ENCODE measurements at regions not wholly inside any gene's neighbourhood (a gene's known extent, or its start where the extent isn't known, plus 50 kb on each side); places are given as distances from the start of the nearest gene placed in this dataset.
"Not testable (repeated sequence)": the region's sequence is repeated elsewhere in the genome, so short reads cannot be mapped to it uniquely, and the experiment has no call there.

DNA sequence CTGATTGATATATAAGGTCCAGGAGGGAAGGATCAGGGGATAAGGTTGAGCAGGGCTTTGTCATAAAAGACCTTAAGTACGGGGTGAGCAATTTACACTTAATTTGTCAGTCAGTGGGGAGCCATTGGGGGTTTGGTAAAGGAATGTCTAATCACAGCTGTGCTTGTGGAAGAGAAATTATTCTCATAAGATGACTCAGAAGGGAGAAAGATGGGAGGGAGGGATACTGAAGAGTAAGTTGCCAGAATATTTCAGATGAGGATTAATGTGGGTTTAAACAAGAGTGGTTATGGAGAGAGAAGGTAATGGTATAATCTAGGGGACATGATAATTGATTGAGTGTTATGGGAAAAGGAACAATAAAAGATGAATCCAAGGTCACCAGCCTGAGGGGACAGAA, 500.1 kb upstream of the CCDC196 start:
- no peak overlapping the region for H2AFZ ChIP-seq (replicated peaks)
- no peaks in the 10 kb centered on the region for H3K27me3 Mint-ChIP-seq (ENCODE audit: insufficient read depth, low read depth)
- H3K79me2 ChIP-seq (ENCODE audit: low read depth): no peaks in the 10 kb centered on the region
- no peak overlapping the region for H3K4me3 Mint-ChIP-seq
- no peak overlapping the region for H3K4me3 ChIP-seq
- TF ChIP-seq EZH2 (IDR thresholded peaks at IDR 0.05): no peak
- TF ChIP-seq EZH2phosphoT487 (IDR thresholded peaks at IDR 0.05): no peak
- TF ChIP-seq, protein P1, sequence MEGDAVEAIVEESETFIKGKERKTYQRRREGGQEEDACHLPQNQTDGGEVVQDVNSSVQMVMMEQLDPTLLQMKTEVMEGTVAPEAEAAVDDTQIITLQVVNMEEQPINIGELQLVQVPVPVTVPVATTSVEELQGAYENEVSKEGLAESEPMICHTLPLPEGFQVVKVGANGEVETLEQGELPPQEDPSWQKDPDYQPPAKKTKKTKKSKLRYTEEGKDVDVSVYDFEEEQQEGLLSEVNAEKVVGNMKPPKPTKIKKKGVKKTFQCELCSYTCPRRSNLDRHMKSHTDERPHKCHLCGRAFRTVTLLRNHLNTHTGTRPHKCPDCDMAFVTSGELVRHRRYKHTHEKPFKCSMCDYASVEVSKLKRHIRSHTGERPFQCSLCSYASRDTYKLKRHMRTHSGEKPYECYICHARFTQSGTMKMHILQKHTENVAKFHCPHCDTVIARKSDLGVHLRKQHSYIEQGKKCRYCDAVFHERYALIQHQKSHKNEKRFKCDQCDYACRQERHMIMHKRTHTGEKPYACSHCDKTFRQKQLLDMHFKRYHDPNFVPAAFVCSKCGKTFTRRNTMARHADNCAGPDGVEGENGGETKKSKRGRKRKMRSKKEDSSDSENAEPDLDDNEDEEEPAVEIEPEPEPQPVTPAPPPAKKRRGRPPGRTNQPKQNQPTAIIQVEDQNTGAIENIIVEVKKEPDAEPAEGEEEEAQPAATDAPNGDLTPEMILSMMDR (IDR thresholded peaks at IDR 0.05): no peak
- no peak for DNase-seq (ENCODE audit: low spot score)
- H3K4me2 ChIP-seq: no peak overlapping the region
- H4K20me1 ChIP-seq (ENCODE audit: low read depth): no peaks in the 10 kb centered on the region
- H3F3A ChIP-seq (ENCODE audit: low read depth): peaks cover 13% of the 10 kb centered on the region
- no peaks in the 10 kb centered on the region for H3K9me3 Mint-ChIP-seq
- peaks cover 4% of the 10 kb centered on the region for H3K4me1 Mint-ChIP-seq
- no peak overlapping the region for H3K9ac ChIP-seq
- H3K4me1 ChIP-seq: peaks cover 15% of the 10 kb centered on the region
- H3K9me3 ChIP-seq (ENCODE audit: low read depth): no peaks in the 10 kb centered on the region
- H3K27ac Mint-ChIP-seq: no peak overlapping the region
- H3K27me3 ChIP-seq: no peaks in the 10 kb centered on the region
- H3K27ac ChIP-seq: no peak overlapping the region
- H3K36me3 Mint-ChIP-seq: no peaks in the 10 kb centered on the region
- no peaks in the 10 kb centered on the region for H3K36me3 ChIP-seq

DNA sequence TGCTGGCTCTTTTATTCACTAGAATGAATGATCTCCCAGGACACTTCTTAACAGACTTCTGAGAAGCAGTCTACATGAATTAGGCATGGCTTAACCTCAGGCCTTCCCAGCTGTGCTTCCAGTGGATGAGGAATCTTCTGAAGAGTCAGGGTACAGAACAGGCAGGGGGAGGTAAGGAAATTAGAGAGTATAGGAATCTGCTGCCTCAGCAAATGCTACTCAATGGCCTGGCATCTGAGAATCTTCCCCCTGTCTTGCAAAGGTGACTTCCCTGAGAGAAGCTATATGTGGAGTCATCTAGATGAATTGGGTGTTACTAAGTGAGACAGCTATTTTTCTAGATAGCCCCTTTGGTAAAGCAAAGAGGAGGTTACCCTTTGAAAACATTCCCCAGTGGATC, 496.2 kb upstream of the CCDC196 start:
- Mint-ChIP-seq H3K4me1 (peaks cover 4% of the 10 kb centered on the region), H3K36me3 (no peaks in the 10 kb centered on the region), H3K9me3 (no peaks in the 10 kb centered on the region), H3K27ac (no peak overlapping the region), H3K27me3 (ENCODE audit: insufficient read depth, low read depth) (no peaks in the 10 kb centered on the region), H3K4me3 (no peak overlapping the region)
- no peak for DNase-seq (ENCODE audit: low spot score)
- H3K9me3 ChIP-seq (ENCODE audit: low read depth): no peaks in the 10 kb centered on the region
- H4K20me1 ChIP-seq (ENCODE audit: low read depth): no peaks in the 10 kb centered on the region
- no peak overlapping the region for H3K4me3 ChIP-seq
- TF ChIP-seq EZH2phosphoT487 (IDR thresholded peaks at IDR 0.05) (no peak), EZH2 (IDR thresholded peaks at IDR 0.05) (no peak)
- TF ChIP-seq, protein P1 (IDR thresholded peaks at IDR 0.05): no peak
- no peak overlapping the region for H3K9ac ChIP-seq
- no peak overlapping the region for H3K27ac ChIP-seq
- H2AFZ ChIP-seq (replicated peaks): no peak overlapping the region
- H3K27me3 ChIP-seq: no peaks in the 10 kb centered on the region
- no peaks in the 10 kb centered on the region for H3K79me2 ChIP-seq (ENCODE audit: low read depth)
- H3K36me3 ChIP-seq: no peaks in the 10 kb centered on the region
- H3K4me2 ChIP-seq: no peak overlapping the region
- H3F3A ChIP-seq (ENCODE audit: low read depth): peaks cover 30% of the 10 kb centered on the region
- peaks cover 31% of the 10 kb centered on the region for H3K4me1 ChIP-seq

DNA sequence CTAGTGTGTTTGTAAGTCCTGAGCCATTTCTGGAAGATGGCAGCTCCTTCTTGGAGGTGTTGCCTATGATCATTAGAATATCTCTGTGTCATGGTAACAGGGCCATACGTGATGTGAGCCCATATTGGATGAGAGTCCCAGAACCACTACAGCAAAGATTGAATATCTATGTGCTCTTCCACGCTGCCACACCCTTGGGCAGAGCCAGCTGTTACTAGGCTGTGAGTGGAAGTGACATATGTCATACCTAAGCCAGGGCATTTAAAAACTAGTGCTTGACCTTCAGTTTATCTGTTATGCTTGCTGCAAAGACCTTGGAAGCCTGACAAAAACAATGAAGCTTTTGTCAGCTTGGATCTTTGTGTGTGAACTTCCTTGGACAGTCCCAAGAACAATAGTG, 495.1 kb upstream of the CCDC196 start:
- no peak overlapping the region for H3K4me3 Mint-ChIP-seq
- Histone ChIP-seq H3K79me2 (ENCODE audit: low read depth) (no peaks in the 10 kb centered on the region), H3K9ac (no peak overlapping the region), H3K4me3 (no peak overlapping the region), H3K4me2 (no peak overlapping the region), H3K36me3 (no peaks in the 10 kb centered on the region), H4K20me1 (ENCODE audit: low read depth) (no peaks in the 10 kb centered on the region), H3K27me3 (no peaks in the 10 kb centered on the region), H3F3A (ENCODE audit: low read depth) (peaks cover 34% of the 10 kb centered on the region), H3K4me1 (peaks cover 33% of the 10 kb centered on the region), H2AFZ (replicated peaks) (no peak overlapping the region), H3K9me3 (ENCODE audit: low read depth) (no peaks in the 10 kb centered on the region), H3K27ac (no peak overlapping the region)
- no peak overlapping the region for H3K27ac Mint-ChIP-seq
- no peaks in the 10 kb centered on the region for H3K27me3 Mint-ChIP-seq (ENCODE audit: insufficient read depth, low read depth)
- H3K36me3 Mint-ChIP-seq: no peaks in the 10 kb centered on the region
- no peaks in the 10 kb centered on the region for H3K9me3 Mint-ChIP-seq
- TF ChIP-seq, protein P1 (IDR thresholded peaks at IDR 0.05): no peak
- TF ChIP-seq EZH2 (IDR thresholded peaks at IDR 0.05) (no peak), EZH2phosphoT487 (IDR thresholded peaks at IDR 0.05) (no peak)
- no peak for DNase-seq (ENCODE audit: low spot score)
- H3K4me1 Mint-ChIP-seq: peaks cover under 1% of the 10 kb centered on the region

DNA sequence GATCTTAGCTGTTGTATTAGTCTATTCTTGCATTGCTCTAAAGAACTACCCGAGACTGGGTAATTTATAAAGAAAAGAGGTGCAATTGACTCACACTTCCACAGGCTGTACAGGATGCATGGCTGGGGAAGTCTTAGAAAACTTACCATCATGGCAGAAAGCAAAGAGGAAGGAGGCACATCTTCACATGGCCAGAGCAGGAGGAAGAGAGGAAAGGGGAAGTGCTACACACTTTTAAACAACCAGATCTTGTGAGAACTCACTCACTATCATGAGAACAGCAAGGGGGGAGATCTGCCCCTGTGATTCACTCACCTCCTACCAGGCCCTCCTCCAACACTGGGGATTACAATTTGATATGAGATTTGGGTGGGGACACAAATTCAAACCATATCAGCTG, 494.2 kb upstream of the CCDC196 start:
- H3K4me1 ChIP-seq: peaks cover 33% of the 10 kb centered on the region
- not testable (repeated sequence) for H3K27ac Mint-ChIP-seq; H3K79me2 ChIP-seq (ENCODE audit: low read depth); H3K4me2 ChIP-seq; H3K27me3 Mint-ChIP-seq (ENCODE audit: insufficient read depth, low read depth); H3K27me3 ChIP-seq; H3K4me3 ChIP-seq; H3K9me3 ChIP-seq (ENCODE audit: low read depth); H3K36me3 Mint-ChIP-seq; H3K36me3 ChIP-seq; H2AFZ ChIP-seq (replicated peaks); H3K4me3 Mint-ChIP-seq; H4K20me1 ChIP-seq (ENCODE audit: low read depth); H3K9me3 Mint-ChIP-seq; H3K27ac ChIP-seq; H3K4me1 Mint-ChIP-seq; H3K9ac ChIP-seq; DNase-seq (ENCODE audit: low spot score)
- H3F3A ChIP-seq (ENCODE audit: low read depth): peaks cover 34% of the 10 kb centered on the region

Data from neural progenitor cell (in vitro differentiated cells).